GM12878 (cell line): ENCODE measurements at regions not wholly inside any gene's neighbourhood (a gene's known extent, or its start where the extent isn't known, plus 50 kb on each side); places are given as distances from the start of the nearest gene placed in this dataset.

Experiments
- ATAC-seq: fragments of 200-7000 bp; cut with Tn5 transposase; 3 replicates; pipeline ENCODE4 v1.9.1; 2020; ENCODE audit warnings: mild to moderate bottlenecking, moderate library complexity
- BruUV-seq: library from RNA; stranded (reverse); fragments of 400-500 nt; replicated peaks from 2 replicates; lab custom pipeline; 2021; lab: Mats Ljungman, UMichigan
- CTCF ChIA-PET: fragments of 300-600 bp; sonication (Branson Sonifier 250); formaldehyde crosslinking; extraction: SDS; loops from one replicate; lab custom pipeline; 2021; ENCODE audit warnings: inconsistent platforms; lab: Yijun Ruan, JAX
- POLR2A ChIA-PET: fragments of 350-600 bp; formaldehyde crosslinking; extraction: SDS; loops from one replicate; lab custom pipeline; 2021; ENCODE audit warnings: inconsistent platforms; lab: Charles Lee
- RAD21 ChIA-PET: fragments of 300-600 bp; sonication (Branson Sonifier 250); formaldehyde crosslinking; loops from one replicate; lab custom pipeline; 2023; ENCODE audit warnings: antibody characterized with exemption; ENCODE audit not compliant: unreplicated experiment; lab: Charles Lee
- SMC1A ChIA-PET: fragments of 300-600 bp; sonication (Branson Sonifier 250); formaldehyde crosslinking; loops from one replicate; lab custom pipeline; 2023; ENCODE audit not compliant: unreplicated experiment, uncharacterized antibody; lab: Charles Lee
- DNase-seq: peaks from one replicate; pipeline ENCODE4 v3.0.0-alpha.2; 2011; ENCODE audit warnings: low read depth, low spot score
- FAIRE-seq: peaks from 3 replicates; lab custom pipeline; 2011; peaks lifted over from hg19 to GRCh38; lab: Jason Lieb, UNC
- H2AFZ ChIP-seq: 2 replicates; pipeline ENCODE4 v1.6.0; 2011; ENCODE audit warnings: low read depth, low read length, control low read depth; ENCODE audit not compliant: control insufficient read depth
- H3K27ac ChIP-seq: 2 replicates; pipeline ENCODE4 v1.5.1; 2011; ENCODE audit warnings: control low read depth; ENCODE audit not compliant: control insufficient read depth, insufficient read depth
- H3K27me3 ChIP-seq, 2 experiments: replicated peaks in 1 of 2; 2 replicates each; pipeline versions ENCODE4 v1.6.0 to v1.6.1; 2011; ENCODE audit warnings: low read length in 1 of 2; ENCODE audit not compliant: control insufficient read depth in 2 of 2, insufficient read depth in 2 of 2
- H3K36me3 ChIP-seq, 2 experiments: 2 replicates each; pipeline ENCODE4 v1.5.1; 2011; ENCODE audit warnings: low read length in 1 of 2; ENCODE audit not compliant: control insufficient read depth in 2 of 2, insufficient read depth in 2 of 2
- H3K4me1 ChIP-seq: 2 replicates; pipeline ENCODE4 v1.6.1; 2011; ENCODE audit warnings: mild to moderate bottlenecking, low read length, moderate library complexity, mixed read lengths; ENCODE audit not compliant: control insufficient read depth, insufficient read depth
- H3K4me2 ChIP-seq: 2 replicates; pipeline ENCODE4 v1.6.0; 2011; ENCODE audit warnings: control low read depth; ENCODE audit not compliant: control insufficient read depth, insufficient read depth
- H3K4me3 ChIP-seq: fragments of 200-600 bp; sonication (generic); 2 replicates; pipeline ENCODE4 v1.5.1; 2016
- H3K79me2 ChIP-seq: 2 replicates; pipeline ENCODE4 v1.6.0; 2011; ENCODE audit warnings: low read length; ENCODE audit not compliant: control insufficient read depth, insufficient read depth
- H3K9ac ChIP-seq: 2 replicates; pipeline ENCODE4 v1.8.0; 2011; ENCODE audit warnings: low read length, control low read depth, mixed read lengths; ENCODE audit not compliant: control insufficient read depth, insufficient read depth
- H3K9me3 ChIP-seq: replicated peaks from 3 replicates; pipeline ENCODE4 v1.5.1; 2011; ENCODE audit warnings: mild to moderate bottlenecking, low read length; ENCODE audit not compliant: control insufficient read depth, insufficient read depth
- H4K20me1 ChIP-seq: 2 replicates; pipeline ENCODE4 v1.6.0; 2011; ENCODE audit not compliant: control insufficient read depth, insufficient read depth
- E2F8 ChIP-seq: fragments of 450-650 bp; IDR thresholded peaks from 2 replicates; pipeline ENCODE4 v1.6.1; 2018; ENCODE audit warnings: mild to moderate bottlenecking, low read depth, moderate library complexity; ENCODE audit not compliant: partially characterized antibody
- EP300 ChIP-seq, 2 experiments: fragments of 150-350 bp in 1 of 2; IDR thresholded peaks; 2 replicates each; pipeline ENCODE4 v1.6.1; 2011 to 2012; ENCODE audit warnings: low read depth in 2 of 2, low read length in 2 of 2, borderline replicate concordance in 1 of 2, improper control_type of control experiment in 1 of 2, inconsistent platforms in 1 of 2; ENCODE audit not compliant: control insufficient read depth in 1 of 2
- ESRRA ChIP-seq: IDR thresholded peaks from 2 replicates; pipeline ENCODE4 v1.6.1; 2012; ENCODE audit warnings: mild to moderate bottlenecking, low read length, improper control_type of control experiment
- FOS ChIP-seq: IDR thresholded peaks from 3 replicates; pipeline ENCODE4 v1.6.1; 2011; ENCODE audit warnings: borderline replicate concordance; ENCODE audit not compliant: insufficient read length; ENCODE audit errors: extremely low read depth
- HCFC1 ChIP-seq: fragments of 150-350 bp; IDR thresholded peaks from 2 replicates; pipeline ENCODE4 v1.6.1; 2014; ENCODE audit warnings: low read length
- HDGF ChIP-seq: fragments of 450-650 bp; IDR thresholded peaks from 2 replicates; pipeline ENCODE4 v1.6.1; 2016; ENCODE audit warnings: antibody characterized with exemption
- JUNB ChIP-seq: IDR thresholded peaks from 2 replicates; pipeline ENCODE4 v1.6.1; 2016; ENCODE audit warnings: antibody characterized with exemption, mild to moderate bottlenecking
- NFIC ChIP-seq: IDR thresholded peaks from 2 replicates; pipeline ENCODE4 v1.6.1; 2012; ENCODE audit warnings: low read depth, mild to moderate bottlenecking, inconsistent platforms, low read length, moderate library complexity
- NR2C1 ChIP-seq: fragments of 450-650 bp; IDR thresholded peaks from 2 replicates; pipeline ENCODE4 v1.6.1; 2017; ENCODE audit warnings: antibody characterized with exemption, mild to moderate bottlenecking, moderate library complexity
- NR2C2 ChIP-seq: IDR thresholded peaks from 2 replicates; pipeline ENCODE4 v1.6.1; 2011; ENCODE audit warnings: borderline replicate concordance, low read depth; ENCODE audit not compliant: control insufficient read depth, insufficient read length
- NRF1 ChIP-seq: conservative IDR thresholded peaks from 2 replicates; pipeline ENCODE4 v1.6.1; 2011; ENCODE audit warnings: mild to moderate bottlenecking, low read depth, low read length, improper control_type of control experiment
- POLR2A ChIP-seq: IDR thresholded peaks from 2 replicates; pipeline ENCODE4 v1.6.1; 2011; ENCODE audit warnings: low read depth, mild to moderate bottlenecking, low read length
- POU2F2 ChIP-seq: IDR thresholded peaks from 3 replicates; pipeline ENCODE4 v1.6.1; 2011; ENCODE audit warnings: low read depth, mild to moderate bottlenecking, low read length, borderline replicate concordance
- RBBP5 ChIP-seq: fragments of 200-600 bp; sonication (generic); conservative IDR thresholded peaks from 2 replicates; pipeline ENCODE4 v1.6.1; 2016
- RFX5 ChIP-seq: IDR thresholded peaks from 2 replicates; pipeline ENCODE4 v1.6.1; 2011; ENCODE audit warnings: low read depth, low read length, improper control_type of control experiment
- SIX5 ChIP-seq: IDR thresholded peaks from 2 replicates; pipeline ENCODE4 v1.6.1; 2011; ENCODE audit warnings: mild to moderate bottlenecking, low read depth, low read length, moderate library complexity; ENCODE audit not compliant: severe bottlenecking
- SUZ12 ChIP-seq: fragments of 200-600 bp; sonication (generic); IDR thresholded peaks from one replicate; pipeline ENCODE4 v1.6.1; 2018; ENCODE audit warnings: antibody characterized with exemption, mild to moderate bottlenecking; ENCODE audit not compliant: unreplicated experiment
- ZBTB11 ChIP-seq: fragments of 450-650 bp; formaldehyde crosslinking; IDR thresholded peaks from 2 replicates; pipeline ENCODE4 v1.5.0; 2022; ENCODE audit warnings: mild to moderate bottlenecking, missing genetic modification characterization
- WGBS: methylation state at CpG from one replicate; pipeline ENCODE4 v1.1.6; 2016; ENCODE audit warnings: low lambda C conversion rate; ENCODE audit not compliant: insufficient replicate concordance, insufficient coverage; ENCODE audit errors: missing lambda C conversion rate; 5-methylcytosine and 5-hydroxymethylcytosine counted together
- in situ Hi-C: fragments of 300-500 bp; cut with MboI; formaldehyde crosslinking; loops from 9 replicates; pipeline ENCODE4 v1.14.3; 2018; ENCODE audit warnings: mixed read lengths
- intact Hi-C: fragments of 100-400 bp; cut with micrococcal nuclease; formaldehyde crosslinking; loops from one replicate; pipeline ENCODE4 v1.14.2; 2022; ENCODE audit not compliant: unreplicated experiment

- TF ChIP-seq HDGF (no peak), E2F8 (no peak), FOS (no peak), NFIC (no peak), NR2C2 (no peak), POU2F2 (no peak)
Measured at GRCh38 chr5:38634568-38635369, 78.3 kb upstream of the LIFR start (continued).

DNA sequence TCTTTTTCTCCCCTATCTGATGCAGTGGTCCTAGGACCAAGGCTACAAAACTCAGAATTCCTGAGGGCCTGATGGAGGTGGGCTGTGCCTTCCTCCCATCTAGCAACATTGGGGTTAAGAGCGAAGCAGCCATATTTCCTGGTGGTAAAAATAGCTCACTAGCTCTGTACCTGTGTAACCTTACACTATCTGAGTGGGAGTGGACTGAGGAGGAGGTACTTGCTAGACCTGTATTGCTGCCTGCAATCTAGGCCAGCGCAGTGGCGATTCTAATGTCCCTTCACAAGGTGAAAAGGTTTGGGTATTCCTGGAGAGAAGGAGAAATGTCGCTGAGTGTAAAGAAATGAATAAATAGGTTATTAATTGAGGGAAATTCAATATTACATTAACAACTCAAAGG lies 80.2 kb upstream of the LIFR start:
- no peak overlapping the region for H2AFZ ChIP-seq
- RAD21 ChIA-PET: no interaction called here
- no peak overlapping the region for H3K4me3 ChIP-seq
- H3K9me3 ChIP-seq: no peaks in the 10 kb centered on the region; the same call in 2 of the 3 replicates
- in situ Hi-C loops (no loop called here), intact Hi-C loops (no loop called here)
- DNase-seq (no peak), ATAC-seq (no peak), FAIRE-seq (no peak)
- WGBS: 33% methylated on average over 4 of the region's 4 CpGs
- POLR2A ChIA-PET: no interaction called here
- no peak overlapping the region for H3K4me2 ChIP-seq
- CTCF ChIA-PET: interaction anchor here (1.2 kb wide), 1 partner anchor 194 kb away, joined by 3 read pairs; no protein-coding TSS in a partner anchor
- no peak overlapping the region for H3K9ac ChIP-seq
- H4K20me1 ChIP-seq: no peaks in the 10 kb centered on the region
- no peaks in the 10 kb centered on the region for H3K27me3 ChIP-seq
- H3K79me2 ChIP-seq: no peaks in the 10 kb centered on the region
- H3K36me3 ChIP-seq: no peaks in the 10 kb centered on the region
- BruUV-seq: no TSS peak
- SMC1A ChIA-PET: no interaction called here
- no peaks in the 10 kb centered on the region for H3K4me1 ChIP-seq
- H3K27ac ChIP-seq: no peak overlapping the region
- TF ChIP-seq ESRRA (no peak), RFX5 (no peak), NR2C1 (no peak), SIX5 (no peak), EP300 (IDR thresholded peaks at IDR 0.05; ENCODE audit: borderline replicate concordance in 1 of 2, control insufficient read depth in 1 of 2, low read depth in 2 of 2, low read length in 2 of 2) (no peak), RBBP5 (no peak), POLR2A (no peak), HCFC1 (no peak), NRF1 (no peak), SUZ12 (no peak), JUNB (no peak), POU2F2 (no peak), ZBTB11 (CRISPR knock-in tag) (no peak)
